ENCODE measurements at regions not wholly inside any gene's neighbourhood (a gene's known extent, or its start where the extent isn't known, plus 50 kb on each side); places are given as distances from the start of the nearest gene placed in this dataset.
A peak's percentile ranks its signal among the peaks of the same experiment; 100 is the strongest.

GRCh38 chr16:72511171-72511570, 339.2 kb upstream of the PMFBP1 start:
- no peak for DNase-seq (ENCODE audit: low spot score)

- no peak for DNase-seq (ENCODE audit: low spot score)
Measured at GRCh38 chr16:72508191-72508590, 336.2 kb upstream of the PMFBP1 start.

GRCh38 chr16:72502594-72503005, 330.6 kb upstream of the PMFBP1 start:
- DNase-seq (ENCODE audit: low spot score) = no peak

- peak; percentile 81 for DNase-seq (ENCODE audit: low spot score)
Measured at GRCh38 chr16:72501739-72502593, 330.0 kb upstream of the PMFBP1 start.

GRCh38 chr16:72500545-72500944, 328.6 kb upstream of the PMFBP1 start:
- DNase-seq (ENCODE audit: low spot score) = no peak

- no peak for DNase-seq (ENCODE audit: low spot score)
Measured at GRCh38 chr16:72493716-72494415, 321.9 kb upstream of the PMFBP1 start.

- no peak for DNase-seq (ENCODE audit: low spot score)
Measured at GRCh38 chr16:72487283-72487682, 315.3 kb upstream of the PMFBP1 start.

- DNase-seq (ENCODE audit: low spot score) = no peak
Measured at GRCh38 chr16:72482695-72483094, 310.7 kb upstream of the PMFBP1 start.

GRCh38 chr16:72481419-72481818, 309.5 kb upstream of the PMFBP1 start:
- DNase-seq (ENCODE audit: low spot score) = no peak

GRCh38 chr16:72480911-72481310, 309.0 kb upstream of the PMFBP1 start:
- DNase-seq (ENCODE audit: low spot score) = no peak

- DNase-seq (ENCODE audit: low spot score) = no peak
Measured at GRCh38 chr16:72475688-72476087, 303.7 kb upstream of the PMFBP1 start.

- DNase-seq (ENCODE audit: low spot score) = no peak
Measured at GRCh38 chr16:72474501-72475123, 302.7 kb upstream of the PMFBP1 start.

- no peak for DNase-seq (ENCODE audit: low spot score)
Measured at GRCh38 chr16:72473631-72474030, 301.7 kb upstream of the PMFBP1 start.

- DNase-seq (ENCODE audit: low spot score) = no peak
Measured at GRCh38 chr16:72471317-72471924, 299.5 kb upstream of the PMFBP1 start.

GRCh38 chr16:72470541-72470940, 298.6 kb upstream of the PMFBP1 start:
- DNase-seq (ENCODE audit: low spot score) = no peak

GRCh38 chr16:72469932-72470331, 298.0 kb upstream of the PMFBP1 start:
- DNase-seq (ENCODE audit: low spot score) = no peak

- no peak for DNase-seq (ENCODE audit: low spot score)
Measured at GRCh38 chr16:72468582-72468981, 296.6 kb upstream of the PMFBP1 start.

GRCh38 chr16:72467157-72467759, 295.3 kb upstream of the PMFBP1 start:
- DNase-seq (ENCODE audit: low spot score) = peak; percentile 76

GRCh38 chr16:72464597-72465368, 292.8 kb upstream of the PMFBP1 start:
- DNase-seq (ENCODE audit: low spot score) = no peak

- DNase-seq (ENCODE audit: low spot score) = no peak
Measured at GRCh38 chr16:72464052-72464451, 292.1 kb upstream of the PMFBP1 start.

- DNase-seq (ENCODE audit: low spot score) = no peak
Measured at GRCh38 chr16:72458035-72458434, 286.1 kb upstream of the PMFBP1 start.
